ENCODE measurements at regions not wholly inside any gene's neighbourhood (a gene's known extent, or its start where the extent isn't known, plus 50 kb on each side); places are given as distances from the start of the nearest gene placed in this dataset.

DNA sequence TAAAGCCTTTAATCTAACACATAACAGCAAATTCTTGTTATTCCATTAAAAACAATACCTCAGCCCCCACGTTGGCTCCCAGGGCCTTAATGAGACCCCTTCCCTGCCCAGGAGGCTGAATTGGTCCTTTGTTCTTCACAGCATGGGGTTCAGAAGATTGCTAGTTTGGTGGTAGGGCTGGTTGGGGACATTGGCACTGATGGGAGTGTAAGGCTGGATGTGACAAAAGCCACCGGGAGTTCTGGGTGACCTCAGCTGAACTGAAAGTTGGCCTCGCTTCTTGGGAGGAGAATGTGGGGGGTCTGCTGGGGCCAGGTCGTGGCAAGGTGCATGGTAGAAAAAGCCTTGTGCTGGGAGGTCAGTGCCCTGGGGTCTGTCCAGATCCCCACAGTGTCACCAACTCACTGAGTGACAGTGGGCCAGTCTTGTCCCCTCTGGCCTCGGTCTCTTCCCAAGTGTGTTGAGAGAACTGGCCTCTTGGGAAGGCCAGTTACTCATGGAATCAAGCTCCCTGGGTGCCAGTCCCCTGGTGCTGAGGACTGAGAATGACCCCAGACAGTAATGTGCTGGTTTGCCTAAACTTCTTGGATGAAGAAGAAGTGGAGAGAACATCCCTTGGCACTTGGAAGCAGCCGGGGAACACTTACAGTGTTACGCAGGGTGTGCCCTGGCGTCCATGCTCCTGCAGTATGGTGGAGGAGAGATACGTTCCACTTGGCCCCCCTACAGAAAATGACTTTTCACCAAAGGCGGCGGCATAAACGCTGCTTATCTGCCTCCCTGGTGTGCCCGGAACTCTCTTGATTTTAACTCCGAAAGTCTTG lies 283.7 kb upstream of the RTL1 start:
- TF ChIP-seq FOXP2 (optimal IDR thresholded peaks at IDR 0.05; ENCODE audit: control extremely low read depth, extremely low read length, insufficient read depth): no peak
- no peak for TF ChIP-seq POLR2AphosphoS5 (IDR thresholded peaks at IDR 0.05; ENCODE audit: borderline replicate concordance, low read depth, low read length)
- TF ChIP-seq EZH2 (IDR thresholded peaks at IDR 0.05): no peak
- Histone ChIP-seq H3K4me3 (no peak overlapping the region), H3K9ac (ENCODE audit: insufficient read length) (no peak overlapping the region), H3K36me3 (ENCODE audit: insufficient read depth, low read length) (no peaks in the 10 kb centered on the region), H3K27ac (no peak overlapping the region), H3K9me3 (ENCODE audit: low read depth, low read length) (no peaks in the 10 kb centered on the region)
- no peak for DNase-seq (ENCODE audit: low read depth, low spot score)

DNA sequence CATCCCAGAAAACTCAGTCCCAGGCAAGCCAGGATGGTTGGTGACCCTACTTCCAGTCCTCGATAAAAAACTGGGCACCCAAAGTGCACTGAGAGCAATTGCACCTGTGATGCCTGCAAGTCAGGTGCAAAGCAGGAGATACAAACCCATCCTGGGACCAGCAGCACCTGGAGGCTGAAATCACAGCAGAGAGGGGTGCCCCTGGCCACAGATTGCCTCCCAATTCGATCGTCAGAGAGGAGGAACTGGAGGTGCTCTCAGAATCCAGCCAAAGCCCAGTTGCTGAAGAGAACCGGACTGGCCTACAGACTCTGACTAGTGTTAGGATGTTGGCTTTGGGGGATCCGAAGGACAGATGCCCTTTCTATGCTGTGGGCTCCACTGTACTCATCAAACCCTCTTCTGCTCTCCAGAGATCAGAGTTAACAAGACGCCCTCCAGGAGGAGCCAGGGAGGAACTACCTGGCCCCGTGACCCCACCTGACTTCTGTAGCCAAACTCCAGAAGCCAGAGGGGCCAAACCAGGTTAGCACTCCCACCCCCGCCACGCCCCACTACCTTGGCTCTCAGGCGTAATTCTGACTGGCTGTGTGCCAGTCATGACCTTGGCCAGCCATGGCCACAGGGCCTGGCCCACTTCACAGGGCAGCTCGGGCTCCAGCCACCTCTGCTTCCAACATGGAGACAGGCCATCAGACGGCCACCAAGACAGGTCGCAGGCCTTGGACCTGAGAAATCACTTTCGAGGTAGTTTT lies 284.5 kb upstream of the RTL1 start:
- Histone ChIP-seq H3K9me3 (ENCODE audit: low read depth, low read length) (no peaks in the 10 kb centered on the region), H3K36me3 (ENCODE audit: insufficient read depth, low read length) (no peaks in the 10 kb centered on the region), H3K4me3 (no peak overlapping the region), H3K27ac (no peak overlapping the region), H3K9ac (ENCODE audit: insufficient read length) (no peak overlapping the region)
- TF ChIP-seq POLR2AphosphoS5 (IDR thresholded peaks at IDR 0.05; ENCODE audit: borderline replicate concordance, low read depth, low read length) (no peak), EZH2 (IDR thresholded peaks at IDR 0.05) (no peak), FOXP2 (optimal IDR thresholded peaks at IDR 0.05; ENCODE audit: control extremely low read depth, extremely low read length, insufficient read depth) (no peak)
- DNase-seq (ENCODE audit: low read depth, low spot score): no peak

DNA sequence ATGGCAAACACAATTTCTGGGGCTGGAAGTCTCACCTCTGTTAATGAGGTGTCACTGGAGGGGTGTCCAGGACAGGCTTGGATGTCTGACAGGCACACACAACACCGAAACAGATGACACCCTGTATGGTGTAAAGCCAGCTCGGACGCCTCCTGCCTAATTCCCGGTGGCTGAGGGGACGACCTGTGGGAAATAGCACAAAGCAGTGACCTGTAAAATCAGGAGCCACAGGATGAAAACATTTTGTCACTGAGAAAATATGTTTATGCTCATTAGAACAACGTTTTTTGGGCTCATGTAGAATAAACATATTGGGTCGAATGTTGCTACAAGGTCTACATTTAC lies 285.0 kb upstream of the RTL1 start:
- no peak overlapping the region for H3K4me3 ChIP-seq
- H3K9me3 ChIP-seq (ENCODE audit: low read depth, low read length): no peaks in the 10 kb centered on the region
- no peak for TF ChIP-seq POLR2AphosphoS5 (IDR thresholded peaks at IDR 0.05; ENCODE audit: borderline replicate concordance, low read depth, low read length)
- no peak for DNase-seq (ENCODE audit: low read depth, low spot score)
- H3K36me3 ChIP-seq (ENCODE audit: insufficient read depth, low read length): no peaks in the 10 kb centered on the region
- H3K9ac ChIP-seq (ENCODE audit: insufficient read length): no peak overlapping the region
- H3K27ac ChIP-seq: no peak overlapping the region

DNA sequence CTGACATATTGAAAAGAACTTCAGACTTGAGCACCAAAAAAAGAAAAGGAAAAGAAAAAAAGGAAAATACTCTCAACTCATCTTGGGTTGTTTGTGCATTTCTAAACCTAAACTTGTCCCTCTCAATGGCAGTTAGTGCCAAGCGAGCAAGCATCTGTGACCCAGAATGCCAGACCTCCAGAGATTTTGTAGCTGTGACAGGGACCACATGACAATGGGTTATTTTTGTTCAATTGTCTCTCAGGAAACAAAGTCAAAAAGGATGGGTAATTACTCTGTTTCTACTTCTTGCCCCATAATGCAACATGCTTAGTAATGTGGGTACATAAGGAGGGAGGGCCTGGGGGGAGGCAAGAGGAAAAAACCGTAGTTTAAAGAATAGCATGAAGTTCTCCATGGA lies 285.7 kb upstream of the RTL1 start:
- H3K4me3 ChIP-seq: no peak overlapping the region
- H3K9ac ChIP-seq (ENCODE audit: insufficient read length): no peak overlapping the region
- H3K9me3 ChIP-seq (ENCODE audit: low read depth, low read length): no peaks in the 10 kb centered on the region
- H3K27ac ChIP-seq: no peak overlapping the region
- DNase-seq (ENCODE audit: low read depth, low spot score): no peak
- H3K36me3 ChIP-seq (ENCODE audit: insufficient read depth, low read length): no peaks in the 10 kb centered on the region
- TF ChIP-seq FOXP2 (optimal IDR thresholded peaks at IDR 0.05; ENCODE audit: control extremely low read depth, extremely low read length, insufficient read depth): no peak
- no peak for TF ChIP-seq POLR2AphosphoS5 (IDR thresholded peaks at IDR 0.05; ENCODE audit: borderline replicate concordance, low read depth, low read length)
- TF ChIP-seq EZH2 (IDR thresholded peaks at IDR 0.05): no peak

DNA sequence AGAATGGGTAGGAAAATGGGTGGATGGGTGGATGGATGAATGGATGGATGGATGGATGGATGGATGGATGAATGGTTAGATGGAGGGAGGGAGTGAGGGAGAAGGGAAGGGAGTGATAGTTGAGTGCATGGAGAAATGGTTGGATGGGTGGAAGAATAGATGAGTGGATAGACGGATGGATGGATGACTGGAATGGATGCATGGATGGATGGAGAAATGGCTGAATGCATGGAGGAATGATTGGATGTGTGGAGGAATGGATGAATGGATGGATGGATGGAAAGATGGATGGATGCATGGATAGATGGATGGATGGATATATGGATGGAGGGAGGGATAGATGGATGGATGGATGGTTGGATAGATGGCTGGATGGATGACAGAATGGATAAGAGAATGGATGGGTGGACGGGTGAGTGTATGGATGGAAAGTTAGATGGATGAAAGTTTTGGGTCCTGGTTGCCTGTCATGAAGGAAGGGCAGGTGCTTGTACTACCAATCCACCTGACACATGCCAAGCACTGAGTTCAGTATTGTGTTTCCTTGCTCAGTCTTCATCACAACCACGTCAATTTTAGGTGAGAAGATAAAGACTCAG lies 286.5 kb upstream of the RTL1 start:
- H3K9me3 ChIP-seq (ENCODE audit: low read depth, low read length): no peaks in the 10 kb centered on the region
- H3K9ac ChIP-seq (ENCODE audit: insufficient read length): no peak overlapping the region
- TF ChIP-seq EZH2 (IDR thresholded peaks at IDR 0.05) (no peak), POLR2AphosphoS5 (IDR thresholded peaks at IDR 0.05; ENCODE audit: borderline replicate concordance, low read depth, low read length) (no peak), FOXP2 (optimal IDR thresholded peaks at IDR 0.05; ENCODE audit: control extremely low read depth, extremely low read length, insufficient read depth) (no peak)
- no peak for DNase-seq (ENCODE audit: low read depth, low spot score)
- H3K4me3 ChIP-seq: no peak overlapping the region
- H3K27ac ChIP-seq: no peak overlapping the region
- no peaks in the 10 kb centered on the region for H3K36me3 ChIP-seq (ENCODE audit: insufficient read depth, low read length)

DNA sequence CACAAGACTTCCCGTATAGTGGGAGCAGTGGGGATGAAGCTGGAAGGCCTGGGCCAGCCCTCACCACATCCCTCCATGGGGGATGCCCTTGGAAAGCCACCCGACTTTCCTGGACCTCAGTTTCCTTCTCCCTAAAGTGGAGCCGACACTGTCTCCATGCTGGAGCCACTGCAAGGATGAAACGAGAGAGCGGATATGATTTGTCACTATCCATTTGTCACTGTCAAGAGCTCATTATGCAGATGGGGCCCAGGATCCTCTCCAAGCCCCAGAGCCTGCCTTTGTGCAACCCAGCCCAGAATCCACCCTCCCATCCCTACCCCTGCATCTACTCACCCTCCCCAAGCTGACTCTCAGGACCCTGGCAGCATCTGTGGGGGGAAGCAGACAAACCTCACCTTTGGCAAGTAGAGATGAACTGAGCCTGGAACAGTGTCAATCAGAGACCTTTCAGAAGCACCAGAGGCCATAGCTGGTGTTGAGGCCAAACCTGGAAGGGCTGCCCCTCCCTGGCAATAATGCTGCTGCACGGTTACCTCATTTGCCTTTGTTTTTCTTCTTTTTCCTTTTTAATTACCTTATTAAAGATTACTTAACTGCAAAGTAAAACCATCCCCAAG lies 287.7 kb upstream of the RTL1 start:
- H3K9ac ChIP-seq (ENCODE audit: insufficient read length): no peak overlapping the region
- no peak for DNase-seq (ENCODE audit: low read depth, low spot score)
- H3K9me3 ChIP-seq (ENCODE audit: low read depth, low read length): no peaks in the 10 kb centered on the region
- H3K27ac ChIP-seq: no peak overlapping the region
- no peaks in the 10 kb centered on the region for H3K36me3 ChIP-seq (ENCODE audit: insufficient read depth, low read length)
- no peak for TF ChIP-seq POLR2AphosphoS5 (IDR thresholded peaks at IDR 0.05; ENCODE audit: borderline replicate concordance, low read depth, low read length)
- no peak for TF ChIP-seq EZH2 (IDR thresholded peaks at IDR 0.05)
- no peak for TF ChIP-seq FOXP2 (optimal IDR thresholded peaks at IDR 0.05; ENCODE audit: control extremely low read depth, extremely low read length, insufficient read depth)
- H3K4me3 ChIP-seq: no peak overlapping the region

DNA sequence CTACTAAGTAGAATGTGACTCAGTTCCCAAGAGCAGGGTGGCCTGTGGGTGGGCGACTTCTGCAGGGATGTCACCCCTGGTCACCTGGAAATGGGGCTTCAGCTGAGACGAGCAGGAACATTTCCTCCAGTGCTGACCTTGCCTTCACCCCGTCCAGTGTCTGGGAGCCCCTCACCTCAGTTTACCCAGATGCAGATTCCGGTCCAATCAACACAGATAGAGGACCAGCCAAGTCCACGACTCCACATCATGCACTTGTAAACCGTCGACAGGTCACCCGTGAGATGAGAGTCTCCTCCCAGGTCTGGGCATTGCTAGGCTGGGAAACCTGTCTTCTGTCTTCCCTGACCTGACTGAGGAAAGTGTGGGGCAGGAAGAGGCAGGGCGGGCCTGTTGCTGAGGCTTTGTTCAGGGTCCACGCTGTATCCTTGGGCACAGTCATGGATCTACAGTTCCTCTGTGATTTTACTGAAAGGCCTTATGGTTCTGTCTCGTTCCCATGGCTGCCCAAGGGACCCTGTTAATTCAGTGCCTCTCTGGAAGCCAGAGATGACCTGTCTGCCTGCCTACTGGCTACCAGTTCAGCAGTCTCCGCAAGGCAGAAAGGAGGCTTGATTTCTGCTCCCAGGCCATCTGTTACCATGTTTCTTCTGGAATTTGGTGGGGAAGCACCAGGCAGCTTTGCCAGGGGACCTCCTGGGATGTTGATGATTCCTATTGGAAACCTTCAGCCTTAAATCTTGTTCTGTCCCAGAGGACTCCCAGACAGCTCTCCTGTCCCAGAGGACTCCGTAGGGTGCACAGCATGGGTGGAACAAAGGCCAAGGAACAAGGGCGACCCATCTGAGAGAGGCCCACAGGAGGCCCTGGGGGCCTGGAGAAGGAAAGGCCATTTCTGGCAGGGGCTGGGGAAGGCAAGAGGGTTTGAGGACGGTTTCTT lies 288.5 kb upstream of the RTL1 start:
- TF ChIP-seq FOXP2 (optimal IDR thresholded peaks at IDR 0.05; ENCODE audit: control extremely low read depth, extremely low read length, insufficient read depth) (no peak), POLR2AphosphoS5 (IDR thresholded peaks at IDR 0.05; ENCODE audit: borderline replicate concordance, low read depth, low read length) (no peak), EZH2 (IDR thresholded peaks at IDR 0.05) (no peak)
- no peaks in the 10 kb centered on the region for H3K36me3 ChIP-seq (ENCODE audit: insufficient read depth, low read length)
- no peak for DNase-seq (ENCODE audit: low read depth, low spot score)
- no peaks in the 10 kb centered on the region for H3K9me3 ChIP-seq (ENCODE audit: low read depth, low read length)
- H3K9ac ChIP-seq (ENCODE audit: insufficient read length): no peak overlapping the region
- H3K4me3 ChIP-seq: no peak overlapping the region
- H3K27ac ChIP-seq: no peak overlapping the region

All from SK-N-MC (cell line).